HCT116 (cell line): ENCODE measurements at regions not wholly inside any gene's neighbourhood (a gene's known extent, or its start where the extent isn't known, plus 50 kb on each side); places are given as distances from the start of the nearest gene placed in this dataset.
"Not testable (repeated sequence)": the region's sequence is repeated elsewhere in the genome, so short reads cannot be mapped to it uniquely, and the experiment has no call there.

Experiments
- ATAC-seq: fragments of 200-7000 bp; cut with Tn5 transposase; 2 replicates; pipeline ENCODE4 v1.9.1; 2020; ENCODE audit warnings: mild to moderate bottlenecking, moderate library complexity
- BruUV-seq: library from RNA; stranded (reverse); fragments of 400-500 nt; replicated peaks from 2 replicates; lab custom pipeline; 2021; lab: Mats Ljungman, UMichigan
- CTCF ChIA-PET: fragments of 300-600 bp; sonication (Branson Sonifier 250); formaldehyde crosslinking; loops from one replicate; lab custom pipeline; 2021; ENCODE audit warnings: antibody characterized with exemption; lab: Charles Lee
- POLR2A ChIA-PET: fragments of 300-600, 350-600 bp; sonication (Branson Sonifier 250); formaldehyde crosslinking; loops from one replicate; lab custom pipeline; 2021; ENCODE audit warnings: antibody characterized with exemption; lab: Charles Lee
- RAD21 ChIA-PET, 2 experiments: fragments of 300-600 bp; sonication (Branson Sonifier 250); formaldehyde crosslinking; loops; one replicate each; lab custom pipeline; 2023; ENCODE audit warnings: low total read pairs in 2 of 2; ENCODE audit not compliant: uncharacterized antibody in 2 of 2, unreplicated experiment in 2 of 2, low non-redundant PET in 1 of 2; lab: Charles Lee
- DNase-seq: peaks from one replicate; pipeline ENCODE4 v3.0.0-alpha.2; 2010; ENCODE audit warnings: low read depth, low spot score
- H2AFZ ChIP-seq: fragments of 200-600 bp; shearing (Covaris generic), sonication (generic); 2 replicates; pipeline ENCODE4 v1.6.1; 2017; ENCODE audit warnings: low read depth, mixed run types, mixed read lengths, antibody characterized with exemption, low read length; ENCODE audit not compliant: poor library complexity, severe bottlenecking
- H3K27ac ChIP-seq: 2 replicates; pipeline ENCODE4 v1.5.1; 2012; ENCODE audit warnings: low read depth, low read length
- H3K27me3 ChIP-seq: fragments of 200-600 bp; sonication (generic); 2 replicates; pipeline ENCODE4 v1.6.1; 2016; ENCODE audit warnings: mixed run types, low read length, mixed read lengths; ENCODE audit not compliant: insufficient read depth
- H3K36me3 ChIP-seq, 2 experiments: fragments of 200-500 bp in 1 of 2; fragments of 200-600 bp in 1 of 2; sonication (Bioruptor generic) in 1 of 2; sonication (generic) in 1 of 2; 2 replicates each; pipeline versions ENCODE4 v1.5.1 to v1.6.1; 2014 to 2016; ENCODE audit warnings: low read length in 2 of 2, inconsistent platforms in 1 of 2, mixed read lengths in 1 of 2, mixed run types in 1 of 2; ENCODE audit not compliant: insufficient read depth in 2 of 2, control insufficient read depth in 1 of 2
- H3K4me1 ChIP-seq, 2 experiments: fragments of 200-600 bp in 1 of 2; sonication (generic) in 1 of 2; 2 replicates each; pipeline versions ENCODE4 v1.5.1 to v1.6.1; 2012 to 2017; ENCODE audit warnings: low read length in 2 of 2, inconsistent platforms in 1 of 2, mild to moderate bottlenecking in 1 of 2, mixed read lengths in 1 of 2, mixed run types in 1 of 2, moderate library complexity in 1 of 2; ENCODE audit not compliant: insufficient read depth in 2 of 2, control insufficient read depth in 1 of 2
- H3K4me2 ChIP-seq: fragments of 200-600 bp; sonication (generic); 2 replicates; pipeline ENCODE4 v1.6.1; 2017; ENCODE audit warnings: mixed run types, low read length, mixed read lengths
- H3K4me3 ChIP-seq, 2 experiments: fragments of 200-600 bp in 1 of 2; sonication (generic) in 1 of 2; replicated peaks in 1 of 2; 2 replicates each; pipeline ENCODE4 v1.5.1; 2011 to 2016; ENCODE audit warnings: low read length in 2 of 2, control low read depth in 1 of 2, low read depth in 1 of 2, mild to moderate bottlenecking in 1 of 2, mixed read lengths in 1 of 2, mixed run types in 1 of 2
- H3K79me2 ChIP-seq: fragments of 200-600 bp; sonication (generic); 2 replicates; pipeline ENCODE4 v1.6.1; 2017; ENCODE audit warnings: mild to moderate bottlenecking, mixed run types, low read length, moderate library complexity, mixed read lengths; ENCODE audit not compliant: insufficient read depth
- H3K9ac ChIP-seq: fragments of 200-600 bp; sonication (generic); 2 replicates; pipeline ENCODE4 v1.6.1; 2016; ENCODE audit warnings: low read length, mixed read lengths
- H3K9me2 ChIP-seq: fragments of 200-600 bp; sonication (generic), shearing (Covaris generic); 2 replicates; pipeline ENCODE4 v1.6.1; 2017; ENCODE audit warnings: mixed run types, mild to moderate bottlenecking, moderate library complexity; ENCODE audit not compliant: insufficient read depth
- H3K9me3 ChIP-seq, 2 experiments: fragments of 200-500 bp in 1 of 2; fragments of 200-600 bp in 1 of 2; sonication (Bioruptor generic) in 1 of 2; sonication (generic) in 1 of 2; 2 replicates each; pipeline ENCODE4 v1.6.1; 2014 to 2017; ENCODE audit warnings: low read length in 2 of 2, mixed read lengths in 2 of 2, inconsistent platforms in 1 of 2, low read depth in 1 of 2, mild to moderate bottlenecking in 1 of 2, mixed run types in 1 of 2, moderate library complexity in 1 of 2; ENCODE audit not compliant: control insufficient read depth in 1 of 2, insufficient read depth in 1 of 2
- H4K20me1 ChIP-seq: fragments of 200-600 bp; sonication (generic), shearing (Covaris generic); 2 replicates; pipeline ENCODE4 v1.6.1; 2017; ENCODE audit warnings: mixed run types, mild to moderate bottlenecking, moderate library complexity; ENCODE audit not compliant: insufficient read depth
- CTCF ChIP-seq, 3 experiments: fragments of 200-600 bp in 1 of 3; sonication (generic) in 1 of 3; IDR thresholded peaks in 2 of 3; conservative IDR thresholded peaks in 1 of 3; 2 replicates each; pipeline ENCODE4 v1.5.1; 2012 to 2017; ENCODE audit warnings: low read depth in 2 of 3, low read length in 2 of 3, antibody characterized with exemption in 1 of 3, borderline replicate concordance in 1 of 3, control low read depth in 1 of 3, mild to moderate bottlenecking in 1 of 3, mixed read lengths in 1 of 3, mixed run types in 1 of 3, moderate library complexity in 1 of 3; ENCODE audit not compliant: insufficient read depth in 1 of 3
- EZH2phosphoT487 ChIP-seq: fragments of 200-600 bp; IDR thresholded peaks from 2 replicates; pipeline ENCODE4 v1.6.1; 2018; ENCODE audit warnings: antibody characterized with exemption, borderline replicate concordance
- JUND ChIP-seq: IDR thresholded peaks from 2 replicates; pipeline ENCODE4 v1.6.1; 2012
- RAD21 ChIP-seq: IDR thresholded peaks from 2 replicates; pipeline ENCODE4 v1.6.1; 2012; ENCODE audit warnings: low read depth, mild to moderate bottlenecking
- SIN3A ChIP-seq: IDR thresholded peaks from 2 replicates; pipeline ENCODE4 v1.6.1; 2012; ENCODE audit warnings: low read depth
- TCF7L2 ChIP-seq: IDR thresholded peaks from 2 replicates; pipeline ENCODE4 v1.7.0; 2011; ENCODE audit warnings: borderline replicate concordance, inconsistent platforms; ENCODE audit not compliant: insufficient read depth, insufficient read length; ENCODE audit errors: extremely low read depth
- YY1 ChIP-seq: IDR thresholded peaks from 2 replicates; pipeline ENCODE4 v1.6.1; 2011; ENCODE audit warnings: low read length, low read depth, moderate library complexity, mild to moderate bottlenecking; ENCODE audit not compliant: insufficient replicate concordance; ENCODE audit errors: extremely low read depth
- ZFX ChIP-seq: fragments of 450-650 bp; IDR thresholded peaks from 2 replicates; pipeline ENCODE4 v1.6.1; 2017
- intact Hi-C: fragments of 100-400 bp; cut with micrococcal nuclease; formaldehyde crosslinking; loops from 2 replicates; pipeline ENCODE4 v1.10.0; 2022
- TF ChIP-seq, protein P1 (sequence below): IDR thresholded peaks from 2 replicates; pipeline ENCODE4 v1.6.1; 2012; ENCODE audit warnings: low read depth
- TF ChIP-seq, protein P2 (sequence below): IDR thresholded peaks from 2 replicates; pipeline ENCODE4 v1.6.1; 2011; ENCODE audit warnings: mild to moderate bottlenecking, low read length, moderate library complexity; ENCODE audit not compliant: insufficient replicate concordance; ENCODE audit errors: extremely low read depth

GRCh38 chr15:95205077-95205476 is 973.7 kb downstream of the MCTP2 start:
- no peaks in the 10 kb centered on the region for H3K4me1 ChIP-seq
- no peaks in the 10 kb centered on the region for H4K20me1 ChIP-seq
- H3K79me2 ChIP-seq: no peaks in the 10 kb centered on the region
- H3K27me3 ChIP-seq: no peaks in the 10 kb centered on the region
- POLR2A ChIA-PET: no interaction called here
- CTCF ChIA-PET: no interaction called here
- H3K9ac ChIP-seq: no peak overlapping the region
- no peak overlapping the region for H2AFZ ChIP-seq
- no peaks in the 10 kb centered on the region for H3K9me3 ChIP-seq
- intact Hi-C loops: no loop called here
- no peaks in the 10 kb centered on the region for H3K9me2 ChIP-seq
- TF ChIP-seq SIN3A (no peak), ZFX (no peak), CTCF (IDR thresholded peaks at IDR 0.05 in 2 of 3, conservative IDR thresholded peaks at IDR 0.05 in 1 of 3; ENCODE audit: borderline replicate concordance in 1 of 3, insufficient read depth in 1 of 3, low read depth in 2 of 3, low read length in 2 of 3) (no peak), JUND (no peak), TCF7L2 (no peak), YY1 (no peak), EZH2phosphoT487 (no peak), RAD21 (no peak)
- TF ChIP-seq, protein P1, sequence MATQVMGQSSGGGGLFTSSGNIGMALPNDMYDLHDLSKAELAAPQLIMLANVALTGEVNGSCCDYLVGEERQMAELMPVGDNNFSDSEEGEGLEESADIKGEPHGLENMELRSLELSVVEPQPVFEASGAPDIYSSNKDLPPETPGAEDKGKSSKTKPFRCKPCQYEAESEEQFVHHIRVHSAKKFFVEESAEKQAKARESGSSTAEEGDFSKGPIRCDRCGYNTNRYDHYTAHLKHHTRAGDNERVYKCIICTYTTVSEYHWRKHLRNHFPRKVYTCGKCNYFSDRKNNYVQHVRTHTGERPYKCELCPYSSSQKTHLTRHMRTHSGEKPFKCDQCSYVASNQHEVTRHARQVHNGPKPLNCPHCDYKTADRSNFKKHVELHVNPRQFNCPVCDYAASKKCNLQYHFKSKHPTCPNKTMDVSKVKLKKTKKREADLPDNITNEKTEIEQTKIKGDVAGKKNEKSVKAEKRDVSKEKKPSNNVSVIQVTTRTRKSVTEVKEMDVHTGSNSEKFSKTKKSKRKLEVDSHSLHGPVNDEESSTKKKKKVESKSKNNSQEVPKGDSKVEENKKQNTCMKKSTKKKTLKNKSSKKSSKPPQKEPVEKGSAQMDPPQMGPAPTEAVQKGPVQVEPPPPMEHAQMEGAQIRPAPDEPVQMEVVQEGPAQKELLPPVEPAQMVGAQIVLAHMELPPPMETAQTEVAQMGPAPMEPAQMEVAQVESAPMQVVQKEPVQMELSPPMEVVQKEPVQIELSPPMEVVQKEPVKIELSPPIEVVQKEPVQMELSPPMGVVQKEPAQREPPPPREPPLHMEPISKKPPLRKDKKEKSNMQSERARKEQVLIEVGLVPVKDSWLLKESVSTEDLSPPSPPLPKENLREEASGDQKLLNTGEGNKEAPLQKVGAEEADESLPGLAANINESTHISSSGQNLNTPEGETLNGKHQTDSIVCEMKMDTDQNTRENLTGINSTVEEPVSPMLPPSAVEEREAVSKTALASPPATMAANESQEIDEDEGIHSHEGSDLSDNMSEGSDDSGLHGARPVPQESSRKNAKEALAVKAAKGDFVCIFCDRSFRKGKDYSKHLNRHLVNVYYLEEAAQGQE: no peak
- TF ChIP-seq, protein P2, sequence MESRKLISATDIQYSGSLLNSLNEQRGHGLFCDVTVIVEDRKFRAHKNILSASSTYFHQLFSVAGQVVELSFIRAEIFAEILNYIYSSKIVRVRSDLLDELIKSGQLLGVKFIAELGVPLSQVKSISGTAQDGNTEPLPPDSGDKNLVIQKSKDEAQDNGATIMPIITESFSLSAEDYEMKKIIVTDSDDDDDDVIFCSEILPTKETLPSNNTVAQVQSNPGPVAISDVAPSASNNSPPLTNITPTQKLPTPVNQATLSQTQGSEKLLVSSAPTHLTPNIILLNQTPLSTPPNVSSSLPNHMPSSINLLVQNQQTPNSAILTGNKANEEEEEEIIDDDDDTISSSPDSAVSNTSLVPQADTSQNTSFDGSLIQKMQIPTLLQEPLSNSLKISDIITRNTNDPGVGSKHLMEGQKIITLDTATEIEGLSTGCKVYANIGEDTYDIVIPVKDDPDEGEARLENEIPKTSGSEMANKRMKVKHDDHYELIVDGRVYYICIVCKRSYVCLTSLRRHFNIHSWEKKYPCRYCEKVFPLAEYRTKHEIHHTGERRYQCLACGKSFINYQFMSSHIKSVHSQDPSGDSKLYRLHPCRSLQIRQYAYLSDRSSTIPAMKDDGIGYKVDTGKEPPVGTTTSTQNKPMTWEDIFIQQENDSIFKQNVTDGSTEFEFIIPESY: no peak
- H3K36me3 ChIP-seq: no peaks in the 10 kb centered on the region
- H3K4me3 ChIP-seq: no peak overlapping the region
- ATAC-seq (no peak), DNase-seq (no peak)
- RAD21 ChIA-PET: no interaction called here
- no TSS peak for BruUV-seq
- no peak overlapping the region for H3K4me2 ChIP-seq
- no peak overlapping the region for H3K27ac ChIP-seq

- H3K36me3 ChIP-seq, BruUV-seq, POLR2A ChIA-PET, RAD21 ChIA-PET, H3K9me3 ChIP-seq, H3K4me3 ChIP-seq, ATAC-seq, H4K20me1 ChIP-seq, H3K4me1 ChIP-seq, H3K27ac ChIP-seq, H3K9ac ChIP-seq, H2AFZ ChIP-seq, H3K4me2 ChIP-seq, H3K79me2 ChIP-seq, intact Hi-C loops, H3K27me3 ChIP-seq, DNase-seq, H3K9me2 ChIP-seq, CTCF ChIA-PET: not testable (repeated sequence)
These were observed 974.5 kb downstream of the MCTP2 start for GRCh38 chr15:95205830-95206229.
